HG02884 (cell line): ENCODE measurements at regions not wholly inside any gene's neighbourhood (a gene's known extent, or its start where the extent isn't known, plus 50 kb on each side); places are given as distances from the start of the nearest gene placed in this dataset.
"Not testable (repeated sequence)": the region's sequence is repeated elsewhere in the genome, so short reads cannot be mapped to it uniquely, and the experiment has no call there.

Experiments
- ATAC-seq: cut with Tn5 transposase; IDR thresholded peaks from one replicate; pipeline ENCODE4 v1.9.1; 2021; ENCODE audit warnings: mild to moderate bottlenecking, moderate library complexity; ENCODE audit not compliant: unreplicated experiment

DNA sequence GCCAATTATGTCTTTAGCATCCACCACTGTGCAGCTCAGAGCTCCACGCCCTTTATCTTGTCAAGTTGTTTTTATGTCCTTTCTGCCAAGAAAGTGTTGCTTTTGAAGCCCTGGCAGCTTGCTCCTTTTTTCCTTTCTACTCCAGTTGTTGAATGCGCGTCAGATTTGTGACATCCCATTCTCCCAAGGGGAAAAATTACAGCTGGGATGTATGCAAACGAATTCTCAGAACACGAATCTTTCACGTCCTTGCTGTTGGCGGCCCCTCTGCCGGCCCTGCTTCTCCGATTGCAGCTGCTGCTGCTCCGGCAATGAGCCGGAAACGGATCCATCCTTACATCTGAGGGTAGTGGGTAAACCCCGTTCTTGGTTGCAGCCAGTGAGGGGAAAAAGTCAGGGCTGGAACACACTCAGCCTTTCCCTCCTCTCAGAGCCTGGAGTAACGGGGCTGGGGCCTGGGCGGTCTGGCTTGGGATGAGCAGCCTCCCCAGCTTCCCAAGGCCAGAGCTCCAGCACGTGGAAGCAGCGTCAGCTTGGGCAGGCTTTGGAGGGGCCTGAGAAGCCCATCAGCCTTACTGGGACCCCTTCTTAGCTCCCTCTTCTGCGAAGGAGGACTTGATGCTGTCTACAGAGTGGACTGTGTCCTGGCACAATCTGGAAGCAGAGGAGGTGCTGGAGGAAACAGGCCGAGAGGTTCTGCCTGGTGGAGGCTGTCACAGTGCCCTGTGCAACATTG lies 79.0 kb upstream of the CHST15 start:
- no peak for ATAC-seq

DNA sequence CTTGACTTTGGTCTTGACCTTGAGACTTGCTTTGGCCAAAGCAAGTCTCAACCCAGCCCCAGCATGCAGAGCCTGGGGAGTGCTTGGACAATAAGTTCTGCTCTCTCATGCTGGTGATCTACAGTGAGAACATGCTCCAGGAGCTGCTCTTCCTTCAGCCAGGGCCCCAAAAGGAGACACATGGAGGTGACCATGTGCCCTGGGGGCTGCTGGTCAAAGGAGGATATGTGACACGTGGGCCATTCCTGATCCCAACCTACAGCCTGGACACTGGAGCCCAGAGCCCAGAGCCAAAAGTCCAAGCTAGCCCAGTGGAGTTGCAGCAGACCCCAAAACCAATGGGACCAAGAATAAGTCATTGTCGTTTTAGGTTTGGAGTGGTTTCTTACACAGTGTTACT lies 78.2 kb upstream of the CHST15 start:
- ATAC-seq: no peak

DNA sequence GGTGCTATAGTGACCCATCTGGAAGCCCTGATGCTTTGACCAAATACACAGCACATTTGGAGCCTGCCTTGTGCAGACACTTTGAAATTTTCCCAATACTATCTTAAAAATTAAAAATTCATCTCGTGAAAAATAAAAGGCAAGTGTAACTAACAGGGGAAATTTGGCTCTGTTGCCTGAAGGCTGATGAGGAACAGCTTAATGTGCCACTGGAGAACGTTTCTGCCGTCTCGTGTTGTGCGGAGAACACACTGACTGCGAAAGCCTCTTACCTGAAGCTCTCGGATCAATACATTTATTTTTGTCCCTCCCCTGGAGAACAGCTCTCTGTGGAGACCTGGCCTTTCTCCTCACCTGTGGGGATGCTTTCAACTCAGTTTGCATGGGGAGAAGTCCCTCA lies 77.2 kb upstream of the CHST15 start:
- no peak for ATAC-seq

DNA sequence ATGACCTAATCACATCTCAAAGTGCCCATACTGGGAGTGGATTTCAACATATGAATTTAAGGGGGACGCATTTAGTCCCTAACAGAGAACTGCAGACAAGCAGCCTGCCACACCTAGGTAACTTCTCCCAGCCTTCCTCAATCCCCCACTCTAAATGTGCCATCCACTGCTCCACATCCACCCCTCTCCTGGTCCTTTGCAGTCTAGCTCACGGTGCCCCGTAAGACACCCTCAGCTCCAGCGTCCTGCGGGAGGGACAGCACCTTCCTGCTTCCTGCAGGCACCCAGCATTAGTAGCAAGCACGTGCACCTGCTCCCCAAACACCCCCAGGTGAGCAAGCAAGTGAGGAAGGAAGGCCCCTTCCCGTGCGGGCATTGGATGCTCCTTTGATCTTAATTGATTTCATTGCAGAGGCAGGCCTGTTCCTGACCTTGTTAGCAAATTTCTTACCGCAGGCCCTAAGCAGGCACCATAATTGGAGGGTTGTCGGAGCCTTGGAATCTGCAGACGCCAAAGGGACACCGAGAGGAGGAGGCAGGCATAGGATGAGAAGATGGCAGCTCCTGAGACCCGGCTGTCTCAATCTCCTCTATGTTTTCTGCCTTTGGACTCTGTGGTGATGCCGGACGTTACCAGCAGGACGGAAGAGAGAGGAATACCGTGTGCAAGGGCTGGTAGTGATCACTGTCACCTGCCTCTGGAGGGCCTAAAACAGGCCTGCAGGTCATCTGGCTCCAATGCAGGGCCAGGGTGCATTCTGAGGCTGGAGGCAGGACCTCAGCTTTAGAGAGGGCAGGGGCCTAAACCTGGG lies 75.8 kb upstream of the CHST15 start:
- no peak for ATAC-seq

DNA sequence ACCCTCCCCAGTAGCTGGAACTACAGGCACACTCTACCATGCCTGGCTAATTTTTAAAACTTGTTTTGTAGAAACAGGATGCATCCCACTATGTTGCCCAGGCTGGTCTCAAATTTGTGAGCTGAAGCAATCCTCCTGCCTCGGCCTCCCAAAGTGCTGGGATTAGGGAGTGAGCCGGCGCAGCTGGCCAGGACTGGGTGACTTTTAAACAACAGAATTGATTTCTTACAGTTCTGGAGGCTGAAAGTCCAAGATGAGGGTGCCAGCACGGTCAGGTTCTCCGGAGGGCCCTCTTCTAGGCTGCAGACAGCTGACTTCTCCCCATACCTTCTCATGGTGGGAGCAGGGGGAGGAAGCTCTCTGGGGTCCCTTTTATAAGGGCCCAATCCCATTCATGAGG lies 75.2 kb upstream of the CHST15 start:
- ATAC-seq: no peak

DNA sequence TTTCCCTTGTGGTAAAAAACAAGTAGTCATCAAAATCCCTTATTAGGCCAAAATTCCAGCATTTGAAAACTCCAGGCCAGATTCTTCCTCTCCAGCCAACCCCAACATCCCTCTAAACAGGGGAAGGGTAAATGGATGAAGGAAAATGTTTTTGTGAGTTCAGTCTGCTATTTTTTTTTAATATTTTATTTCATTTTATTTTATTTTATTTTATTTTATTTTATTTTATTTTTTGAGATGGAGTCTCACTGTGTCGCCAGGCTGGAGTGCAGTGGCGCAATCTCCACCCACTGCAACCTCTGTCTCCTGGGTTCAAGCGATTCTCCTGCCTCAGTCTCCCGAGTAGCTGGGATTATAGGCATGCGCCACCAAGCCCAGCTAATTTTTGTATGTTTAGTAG lies 74.5 kb upstream of the CHST15 start:
- ATAC-seq: not testable (repeated sequence)

DNA sequence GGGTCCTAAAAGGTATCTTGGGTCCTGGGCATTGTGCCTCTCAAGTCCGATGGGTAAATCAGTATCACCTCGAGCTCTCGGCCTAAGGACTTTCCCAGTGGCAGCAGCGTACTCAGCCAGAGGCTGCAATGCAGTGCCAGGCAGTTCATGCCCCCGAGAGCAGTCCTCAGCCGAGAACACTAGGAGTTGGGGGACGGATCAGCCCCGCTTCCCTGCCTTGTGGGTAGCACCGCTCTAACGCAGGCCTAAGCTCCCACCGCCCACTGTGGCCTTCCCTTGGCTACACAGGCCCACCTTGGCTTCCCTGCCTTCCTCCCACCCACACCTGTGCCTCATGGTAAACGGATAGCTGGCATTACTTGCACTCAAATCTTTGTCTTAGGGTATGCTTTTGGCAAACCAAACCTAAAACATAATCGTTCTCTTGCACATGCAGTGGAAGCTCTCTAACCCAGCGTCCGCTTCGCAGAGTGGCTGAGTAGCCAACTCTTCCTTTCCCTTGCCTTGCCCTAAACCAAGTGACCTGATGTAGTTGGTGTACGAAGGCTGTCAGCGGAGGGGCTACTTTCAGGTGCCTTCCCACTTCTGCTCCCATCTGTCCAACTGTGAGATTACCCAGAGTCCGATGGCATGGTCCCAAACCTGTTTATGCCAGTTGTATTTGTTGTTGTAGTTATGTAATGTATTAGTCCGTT lies 73.2 kb upstream of the CHST15 start:
- no peak for ATAC-seq

DNA sequence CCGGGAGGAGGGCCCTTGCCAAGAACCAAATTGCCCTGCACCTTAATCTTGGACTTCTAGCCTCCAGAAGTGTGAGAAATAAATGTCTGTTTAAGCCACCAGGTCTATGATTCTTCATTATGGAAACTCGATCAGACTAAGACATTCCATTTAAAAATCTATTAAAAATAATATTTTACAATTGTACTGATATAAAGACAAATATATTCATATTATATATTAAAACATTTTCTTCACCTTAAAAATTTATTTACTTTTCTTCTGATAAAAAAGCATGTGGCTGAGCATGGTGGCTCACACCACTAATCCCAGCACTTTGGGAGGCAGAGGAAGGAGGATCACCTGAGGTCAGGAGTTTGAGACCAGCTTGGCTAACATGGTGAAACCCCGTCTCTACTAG lies 72.4 kb upstream of the CHST15 start:
- no peak for ATAC-seq

DNA sequence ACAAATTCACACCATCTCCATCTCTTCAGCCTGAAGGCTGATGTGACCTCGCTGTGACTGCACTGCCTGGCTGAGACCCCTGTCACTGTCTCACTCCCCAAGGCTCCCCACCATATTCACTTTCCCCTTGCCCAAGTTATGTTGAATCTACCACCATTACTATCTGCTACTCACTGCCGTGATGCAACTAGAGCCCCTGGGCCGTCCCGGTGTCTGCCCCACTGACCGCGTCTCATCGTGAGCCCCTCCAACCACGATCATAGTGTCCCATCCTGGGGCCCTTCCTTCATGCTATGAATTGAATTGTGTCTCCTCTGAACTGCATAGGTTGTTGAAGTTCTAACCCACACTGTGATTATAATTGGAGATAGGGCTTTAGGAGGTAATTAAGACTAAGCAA lies 71.9 kb upstream of the CHST15 start:
- ATAC-seq: no peak

DNA sequence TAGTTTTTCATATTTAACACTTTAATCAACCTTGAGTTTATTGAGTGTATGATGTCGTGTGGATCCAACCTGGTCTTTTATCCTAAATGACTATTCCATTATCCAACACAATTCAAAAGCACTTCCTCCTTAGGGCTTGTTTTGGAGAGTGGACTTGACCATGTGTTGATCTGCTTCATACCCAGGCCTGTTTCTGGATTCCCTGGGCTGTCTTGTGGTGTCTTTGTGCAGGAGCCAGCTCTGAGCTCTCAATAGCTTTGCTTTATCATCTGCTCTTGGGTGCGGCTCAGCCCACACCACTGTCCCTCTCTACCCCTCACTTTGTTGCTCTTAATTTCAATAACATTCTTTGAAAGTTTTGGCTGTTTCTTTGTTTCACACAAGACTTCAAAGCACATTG lies 70.9 kb upstream of the CHST15 start:
- no peak for ATAC-seq

DNA sequence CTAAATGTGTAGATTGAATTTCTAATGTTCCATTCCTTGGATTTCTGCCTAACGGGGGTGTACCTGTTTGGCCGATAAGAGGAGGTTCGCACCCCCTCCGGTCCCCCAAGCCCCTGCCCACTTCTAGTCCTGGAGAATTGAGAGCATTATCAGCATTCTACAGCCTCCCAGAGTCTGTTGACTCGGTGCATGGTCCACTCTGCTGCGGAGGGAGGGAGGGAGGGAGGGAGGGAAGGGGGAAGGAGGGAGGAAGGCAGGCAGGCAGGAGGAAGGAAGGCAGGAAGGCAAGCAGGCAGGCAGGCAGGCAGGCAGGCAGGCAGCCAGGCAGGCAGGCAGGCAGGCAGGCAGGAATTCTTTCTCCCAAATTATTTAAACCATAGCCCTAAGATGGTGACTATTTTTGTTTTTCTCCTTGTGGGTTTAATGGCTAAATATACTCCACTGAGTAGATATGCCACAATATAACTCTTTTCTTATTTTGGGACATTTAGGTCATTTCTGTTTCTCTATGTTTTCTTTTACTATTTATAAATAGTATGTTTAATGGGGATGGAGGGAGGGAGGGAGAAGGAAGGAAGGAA lies 69.5 kb upstream of the CHST15 start:
- no peak for ATAC-seq

DNA sequence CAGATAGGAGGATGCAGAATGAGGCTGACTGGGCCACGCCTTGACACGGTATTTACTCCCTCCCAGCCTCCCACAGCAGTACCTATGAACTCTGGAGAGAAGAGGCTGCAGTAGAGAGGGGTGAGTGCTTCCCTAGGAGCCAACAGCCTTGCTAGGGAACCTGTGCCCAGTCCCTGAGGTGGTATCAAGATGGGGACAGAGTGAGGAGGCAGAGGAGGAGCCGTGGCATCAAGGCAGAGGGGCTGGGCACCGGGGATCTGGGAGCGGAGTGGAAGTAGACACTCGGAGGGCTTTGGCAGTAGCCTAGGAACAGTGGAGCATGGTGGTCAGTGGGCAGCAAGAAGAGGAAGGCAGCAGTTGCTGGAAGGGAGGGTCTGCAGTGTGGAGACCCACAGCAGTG lies 68.7 kb upstream of the CHST15 start:
- ATAC-seq: no peak

DNA sequence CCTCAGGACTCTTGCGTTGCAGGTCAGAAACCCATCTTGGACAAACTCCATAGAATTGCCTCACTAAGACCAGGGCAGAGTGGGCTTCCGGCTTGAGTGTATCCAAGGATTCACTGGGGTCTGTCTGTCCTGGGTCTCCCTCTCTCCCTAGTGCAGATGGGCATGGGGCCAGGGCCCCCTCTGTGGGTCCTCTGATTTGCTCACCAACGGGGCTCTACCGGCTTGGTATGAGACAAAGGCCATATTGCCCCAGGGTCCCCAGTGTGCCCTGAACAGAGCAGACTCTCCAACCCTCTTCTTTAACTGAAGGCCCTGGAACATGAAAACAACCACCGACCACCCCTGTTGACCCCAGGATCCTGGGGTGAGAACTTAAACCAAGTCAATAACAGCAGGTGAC lies 68.2 kb upstream of the CHST15 start:
- no peak for ATAC-seq

DNA sequence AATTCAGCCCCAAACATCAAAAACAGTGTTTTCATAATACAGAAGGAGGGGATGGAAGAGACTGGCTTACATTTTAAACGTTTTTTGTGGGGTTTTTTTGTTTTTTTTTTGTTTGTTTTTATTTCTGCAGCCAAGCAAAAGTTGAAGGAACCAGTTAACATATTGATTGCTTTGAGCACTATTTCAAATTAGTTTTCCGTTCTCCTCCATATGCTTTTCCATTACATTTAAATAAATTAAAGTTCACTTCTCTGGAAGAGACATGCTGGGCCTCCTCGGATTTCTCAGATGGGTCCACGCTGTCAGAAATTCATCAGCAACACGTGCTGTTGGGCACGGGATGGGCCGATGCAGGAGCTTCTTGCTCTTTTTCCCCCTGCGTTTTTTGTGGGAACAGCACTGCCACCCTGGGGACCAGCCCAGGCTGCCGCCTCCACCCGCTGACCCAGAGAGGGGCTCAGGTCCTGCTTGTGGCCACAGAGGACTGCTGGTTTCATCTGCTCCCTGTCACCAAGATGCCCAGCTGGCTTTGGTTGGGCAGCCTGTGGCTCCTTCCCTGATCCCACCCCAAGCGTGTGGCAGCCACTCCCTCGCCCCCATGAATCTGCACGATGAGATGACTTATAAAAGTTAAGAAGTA lies 67.7 kb upstream of the CHST15 start:
- no peak for ATAC-seq

DNA sequence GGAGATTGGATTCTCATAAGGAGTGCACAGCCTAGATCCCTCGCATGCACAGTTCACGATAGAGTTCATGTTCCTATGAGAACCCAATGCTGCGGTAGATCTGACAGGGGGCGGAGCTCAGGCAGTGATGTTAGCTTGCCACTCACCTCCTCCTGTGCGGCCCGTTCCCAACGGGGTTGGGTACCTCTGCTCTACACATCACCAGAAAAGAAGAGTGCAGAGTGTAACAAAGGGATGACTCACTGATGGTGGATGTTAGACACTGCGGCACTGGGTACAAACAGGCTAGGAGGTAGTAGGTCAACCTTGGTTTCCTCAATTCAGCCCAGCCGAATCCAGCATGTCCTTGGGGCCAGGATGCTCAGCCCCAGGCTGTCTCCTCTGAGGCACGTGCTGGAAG lies 66.8 kb upstream of the CHST15 start:
- no peak for ATAC-seq

DNA sequence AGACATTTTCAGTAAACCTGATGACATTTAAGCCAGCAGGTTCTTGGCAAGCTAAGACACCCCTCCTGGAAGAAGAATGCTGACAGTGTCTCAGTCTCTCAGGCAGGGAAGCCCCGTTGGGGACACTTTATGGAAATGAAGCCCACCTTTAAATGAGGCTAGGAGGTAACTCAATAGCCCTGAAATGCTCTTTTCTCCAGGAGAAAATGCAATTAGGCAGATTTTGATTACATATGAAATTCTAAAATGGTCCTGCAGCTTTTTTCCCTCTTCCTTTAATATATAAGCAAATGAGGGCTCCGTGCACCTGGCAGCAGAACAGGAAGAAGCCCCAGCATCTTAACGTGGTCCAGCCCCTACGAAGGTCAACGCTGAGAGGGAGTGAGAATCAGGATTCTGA lies 65.8 kb upstream of the CHST15 start:
- ATAC-seq: no peak

DNA sequence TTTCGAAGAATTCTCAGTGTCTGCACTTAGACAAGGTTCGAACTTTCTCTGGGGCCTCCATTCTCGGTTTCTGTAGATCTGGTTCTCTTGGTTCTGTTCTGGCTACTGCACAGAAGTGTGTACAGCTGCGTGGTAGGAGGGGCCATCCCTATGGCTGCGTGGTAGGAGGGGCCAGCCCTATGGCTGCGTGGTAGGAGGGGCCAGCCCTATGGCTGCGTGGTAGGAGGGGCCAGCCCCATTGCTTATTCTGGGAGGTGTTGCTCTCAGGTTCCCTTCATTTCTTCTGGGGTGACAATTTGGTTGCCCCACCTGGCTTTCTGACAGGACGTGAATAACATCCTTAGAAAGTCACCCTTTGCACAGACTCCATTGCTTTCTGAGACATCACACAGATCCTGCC lies 65.2 kb upstream of the CHST15 start:
- no peak for ATAC-seq

DNA sequence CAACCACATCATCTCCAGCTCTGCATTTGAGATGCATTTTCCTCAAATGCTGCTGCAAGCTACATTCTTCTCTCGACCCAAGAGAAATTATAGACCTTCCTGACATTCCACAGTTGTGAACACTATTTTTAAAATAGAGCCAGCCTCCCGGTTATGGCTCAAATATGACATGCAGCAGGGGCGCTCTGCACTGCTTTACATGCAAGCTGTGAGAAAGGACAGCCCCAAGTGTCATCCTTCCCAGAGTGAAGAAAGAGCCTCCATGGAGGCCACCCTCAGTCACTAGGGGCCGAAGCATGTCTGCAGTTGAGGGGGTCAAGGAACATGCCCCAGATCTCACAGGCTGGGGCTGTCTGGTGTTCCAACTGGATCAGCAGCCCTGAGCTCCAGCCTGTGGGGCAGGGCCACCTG lies 63.9 kb upstream of the CHST15 start:
- ATAC-seq: no peak

DNA sequence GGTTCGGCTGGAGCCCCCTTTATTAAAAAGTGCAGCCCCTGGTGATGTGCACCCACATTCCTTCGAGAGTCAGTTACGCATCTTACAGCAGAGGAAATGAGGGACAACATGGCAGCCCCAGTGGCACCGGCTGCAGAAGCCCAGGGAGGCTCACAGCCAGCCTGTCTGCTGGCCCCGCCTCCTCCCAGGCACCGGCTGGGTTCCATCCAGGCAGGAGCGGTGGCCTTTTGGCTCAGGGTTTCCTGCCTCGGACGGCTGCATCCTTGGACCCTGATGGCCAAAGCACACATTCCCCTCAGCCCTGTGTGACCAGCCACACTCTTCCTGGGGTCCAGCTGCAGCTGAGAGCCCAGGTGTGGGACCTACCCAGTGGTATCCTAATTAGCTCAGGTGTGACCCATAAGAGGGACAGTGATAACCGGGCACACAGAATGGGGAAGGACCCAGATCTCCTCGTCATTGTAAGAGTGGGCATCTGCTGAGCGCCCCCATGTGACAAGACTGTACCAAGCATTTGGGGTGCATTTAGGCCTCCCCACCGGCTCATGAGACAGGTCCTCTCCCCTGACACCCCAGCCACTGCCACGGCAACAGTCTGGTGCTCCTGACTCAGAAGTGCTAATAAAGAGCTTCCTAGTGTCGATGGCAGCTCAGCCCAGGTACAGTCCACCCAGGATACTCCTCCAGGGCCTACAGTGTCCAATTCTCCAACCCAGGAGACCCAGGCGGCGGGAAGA lies 63.3 kb upstream of the CHST15 start:
- no peak for ATAC-seq

DNA sequence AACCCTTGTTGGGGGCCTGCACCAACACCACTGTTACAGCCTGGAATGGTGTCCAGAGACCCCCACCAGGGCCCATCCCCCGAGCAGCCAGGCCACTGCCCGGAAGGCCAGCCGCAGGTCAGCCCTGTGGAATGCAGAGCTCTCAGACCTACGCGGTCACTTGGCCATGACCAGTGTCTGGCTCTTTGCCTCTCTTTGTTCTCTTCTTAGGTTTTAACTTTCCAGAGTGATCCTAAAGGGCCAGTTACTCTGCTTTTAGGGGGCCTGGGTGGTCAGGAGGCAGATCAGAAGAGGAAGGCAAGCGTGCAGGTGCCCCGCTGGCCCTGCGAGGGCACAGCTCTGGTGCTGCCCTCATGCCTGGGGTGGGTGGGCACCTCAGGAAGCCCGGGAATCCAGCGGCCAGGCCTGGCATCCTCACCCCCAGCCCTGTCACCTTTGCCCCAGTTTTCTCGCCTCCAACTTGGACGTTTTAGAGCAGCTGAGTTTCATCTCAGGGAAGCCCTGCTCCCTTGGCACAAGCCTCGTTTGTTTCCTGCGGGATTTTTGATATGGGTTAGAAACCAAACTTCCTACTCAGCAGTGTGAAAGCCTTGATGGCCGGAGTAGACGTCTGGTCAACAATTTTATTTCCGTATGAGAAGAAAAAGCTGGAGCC lies 62.5 kb upstream of the CHST15 start:
- ATAC-seq: no peak
